GM23248 (cell line): ENCODE measurements at regions not wholly inside any gene's neighbourhood (a gene's known extent, or its start where the extent isn't known, plus 50 kb on each side); places are given as distances from the start of the nearest gene placed in this dataset.

ENCODE experiments used
- EZH2 ChIP-seq: fragments of 200-600 bp; sonication (generic); IDR thresholded peaks from 2 replicates; pipeline ENCODE4 v1.6.1; 2018; ENCODE audit warnings: antibody characterized with exemption, mild to moderate bottlenecking; ENCODE audit not compliant: insufficient read depth, poor library complexity, severe bottlenecking
- EZH2phosphoT487 ChIP-seq: fragments of 200-600 bp; sonication (generic); IDR thresholded peaks from 2 replicates; pipeline ENCODE4 v1.6.1; 2018; ENCODE audit warnings: antibody characterized with exemption, moderate library complexity, mild to moderate bottlenecking, low read depth; ENCODE audit not compliant: insufficient read depth

DNA sequence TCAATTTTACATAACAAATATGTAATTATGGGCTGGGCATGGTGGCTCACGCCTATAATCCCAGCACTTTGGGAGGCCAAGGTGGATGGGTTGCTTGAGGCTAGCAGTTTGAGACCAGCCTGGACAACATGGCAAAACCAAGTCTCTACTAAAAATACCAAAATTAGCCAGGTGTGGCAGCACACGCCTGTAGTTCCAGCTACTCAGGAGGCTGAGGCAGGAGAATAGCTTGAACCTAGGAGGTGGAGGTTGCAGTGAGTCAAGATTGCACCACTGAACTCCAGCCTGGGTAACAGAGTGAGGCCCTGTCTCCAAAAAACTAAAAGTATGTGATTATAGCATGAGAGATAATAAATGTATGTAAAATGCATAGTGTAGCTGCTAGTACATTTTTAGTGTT is 229.0 kb downstream of the PPARGC1A start:
- TF ChIP-seq EZH2 (no peak), EZH2phosphoT487 (no peak)
